ENCODE measurements at regions not wholly inside any gene's neighbourhood (a gene's known extent, or its start where the extent isn't known, plus 50 kb on each side); places are given as distances from the start of the nearest gene placed in this dataset.

GRCh38 chr3:18862077-18862476, 286.2 kb upstream of the KCNH8 start:
- ChIA-PET POLR2A (no interaction called here), CTCF (no interaction called here)
- DNase-seq (ENCODE audit: extremely low spot score): no peak
- no peak for TF ChIP-seq CTCF (IDR thresholded peaks at IDR 0.05; ENCODE audit: control extremely low read depth, extremely low read depth, low read depth, missing control alignments)

GRCh38 chr3:18861137-18861536, 287.2 kb upstream of the KCNH8 start:
- POLR2A ChIA-PET: no interaction called here
- CTCF ChIA-PET: no interaction called here
- DNase-seq (ENCODE audit: extremely low spot score): no peak
- no peak for TF ChIP-seq CTCF (IDR thresholded peaks at IDR 0.05; ENCODE audit: control extremely low read depth, extremely low read depth, low read depth, missing control alignments)

- no peak for TF ChIP-seq CTCF (IDR thresholded peaks at IDR 0.05; ENCODE audit: control extremely low read depth, extremely low read depth, low read depth, missing control alignments)
- no peak for DNase-seq (ENCODE audit: extremely low spot score)
- POLR2A ChIA-PET: no interaction called here
- CTCF ChIA-PET: no interaction called here
Observed at GRCh38 chr3:18853269-18853668, 295.0 kb upstream of the KCNH8 start.

- POLR2A ChIA-PET: no interaction called here
- TF ChIP-seq CTCF (IDR thresholded peaks at IDR 0.05; ENCODE audit: control extremely low read depth, extremely low read depth, low read depth, missing control alignments): peak; percentile 34
- CTCF ChIA-PET: interaction anchor here (0.8 to 1.9 kb wide), 6 partner anchors 9 to 696 kb away, joined by 3 to 11 read pairs (median 3); no protein-coding TSS in a partner anchor
- peak; percentile 14 for DNase-seq (ENCODE audit: extremely low spot score)
Observed at GRCh38 chr3:18847583-18848197, 300.6 kb upstream of the KCNH8 start.

- ChIA-PET CTCF (interaction anchor here (1.1 to 1.9 kb wide), 4 partner anchors 11 to 1022 kb away, joined by 3 to 5 read pairs (median 4); no protein-coding TSS in a partner anchor), POLR2A (no interaction called here)
- TF ChIP-seq CTCF (IDR thresholded peaks at IDR 0.05; ENCODE audit: control extremely low read depth, extremely low read depth, low read depth, missing control alignments): no peak
- no peak for DNase-seq (ENCODE audit: extremely low spot score)
Observed at GRCh38 chr3:18843983-18844382, 304.3 kb upstream of the KCNH8 start.

- POLR2A ChIA-PET: no interaction called here
Observed at GRCh38 chr3:18843188-18843587, 305.1 kb upstream of the KCNH8 start.

More at GRCh38 chr3:18843188-18843587, 305.1 kb upstream of the KCNH8 start:
- no peak for TF ChIP-seq CTCF (IDR thresholded peaks at IDR 0.05; ENCODE audit: control extremely low read depth, extremely low read depth, low read depth, missing control alignments)
- CTCF ChIA-PET: interaction anchor here (1.8 to 1.9 kb wide), 2 partner anchors 146 to 1023 kb away, joined by 4 to 5 read pairs; no protein-coding TSS in a partner anchor
- DNase-seq (ENCODE audit: extremely low spot score): no peak

Measured in GM10248 (cell line).